Ammon's horn (tissue), 1 donor: ENCODE measurements at regions not wholly inside any gene's neighbourhood (a gene's known extent, or its start where the extent isn't known, plus 50 kb on each side); places are given as distances from the start of the nearest gene placed in this dataset.
A peak's percentile ranks its signal among the peaks of the same experiment; 100 is the strongest.

Experiments
- DNase-seq: peaks from one replicate; pipeline ENCODE4 v3.0.0-alpha.2; 2016; ENCODE audit warnings: low spot score

- no peak for DNase-seq
Observed at GRCh38 chr6:105611606-105612005, 208.7 kb upstream of the PREP start.

- DNase-seq, result peak; percentile 29
Observed at GRCh38 chr6:105609375-105609991, 206.6 kb upstream of the PREP start.

- no peak for DNase-seq
Observed at GRCh38 chr6:105608711-105609374, 206.0 kb upstream of the PREP start.

- no peak for DNase-seq
Observed at GRCh38 chr6:105607636-105608621, 205.0 kb upstream of the PREP start.

GRCh38 chr6:105606831-105607463 lies 204.1 kb upstream of the PREP start:
- DNase-seq, result no peak

GRCh38 chr6:105604587-105604884 lies 201.7 kb upstream of the PREP start:
- no peak for DNase-seq

GRCh38 chr6:105603788-105604586 lies 201.1 kb upstream of the PREP start:
- DNase-seq, result peak; percentile 45

GRCh38 chr6:105601541-105602236 lies 198.8 kb upstream of the PREP start:
- DNase-seq, result peak; percentile 94

GRCh38 chr6:105600336-105601260 lies 197.7 kb upstream of the PREP start:
- DNase-seq, result no peak

- DNase-seq, result no peak
Observed at GRCh38 chr6:105598264-105598663, 195.4 kb upstream of the PREP start.

GRCh38 chr6:105596284-105596755 lies 193.4 kb upstream of the PREP start:
- DNase-seq, result no peak

GRCh38 chr6:105595829-105596228 lies 192.9 kb upstream of the PREP start:
- no peak for DNase-seq

GRCh38 chr6:105594821-105595220 lies 191.9 kb upstream of the PREP start:
- DNase-seq, result no peak

GRCh38 chr6:105593805-105594671 lies 191.2 kb upstream of the PREP start:
- no peak for DNase-seq

- DNase-seq, result no peak
Observed at GRCh38 chr6:105593056-105593690, 190.3 kb upstream of the PREP start.

- no peak for DNase-seq
Observed at GRCh38 chr6:105592329-105592728, 189.4 kb upstream of the PREP start.

- no peak for DNase-seq
Observed at GRCh38 chr6:105591053-105591452, 188.2 kb upstream of the PREP start.

- DNase-seq, result no peak
Observed at GRCh38 chr6:105588123-105588710, 185.3 kb upstream of the PREP start.
